HEK293 (cell line): ENCODE measurements at regions not wholly inside any gene's neighbourhood (a gene's known extent, or its start where the extent isn't known, plus 50 kb on each side); places are given as distances from the start of the nearest gene placed in this dataset.

Experiments
- CTCF ChIA-PET: fragments of 350-600 bp; formaldehyde crosslinking; extraction: SDS; loops from one replicate; lab custom pipeline; 2021; ENCODE audit warnings: antibody characterized with exemption; lab: Yijun Ruan, JAX
- POLR2A ChIA-PET: fragments of 300-600 bp; formaldehyde crosslinking; extraction: SDS; loops from one replicate; lab custom pipeline; 2020; ENCODE audit warnings: antibody characterized with exemption, inconsistent platforms; lab: Yijun Ruan, JAX
- H3K27ac ChIP-seq: fragments of 200-500 bp; sonication (Bioruptor generic); 2 replicates; pipeline ENCODE4 v1.5.1; 2014; ENCODE audit warnings: low read depth, low read length, control low read depth, inconsistent platforms; ENCODE audit errors: extremely low read depth
- H3K36me3 ChIP-seq, 2 experiments: fragments of 200-500 bp in 1 of 2; sonication (Bioruptor generic) in 1 of 2; 1 replicate in 1 of 2; 2 replicates in 1 of 2; pipeline ENCODE4 v1.5.1; 2014 to 2017; ENCODE audit warnings: inconsistent platforms in 2 of 2, low read length in 2 of 2; ENCODE audit not compliant: control insufficient read depth in 2 of 2, insufficient read depth in 1 of 2
- H3K4me1 ChIP-seq: fragments of 200-500 bp; sonication (Bioruptor generic); 2 replicates; pipeline ENCODE4 v1.5.1; 2014; ENCODE audit warnings: mild to moderate bottlenecking, low read length, inconsistent platforms; ENCODE audit not compliant: control insufficient read depth, insufficient read depth
- H3K4me3 ChIP-seq: 2 replicates; pipeline ENCODE4 v1.5.1; 2011; ENCODE audit warnings: low read depth, mild to moderate bottlenecking, control low read depth, low read length, moderate library complexity
- H3K9me3 ChIP-seq: fragments of 200-500 bp; sonication (Bioruptor generic); 2 replicates; pipeline ENCODE4 v1.5.1; 2014; ENCODE audit warnings: low read depth, low read length, inconsistent platforms; ENCODE audit not compliant: control insufficient read depth, insufficient read depth
- AEBP2 ChIP-seq: fragments of 450-650 bp; formaldehyde crosslinking; IDR thresholded peaks from 2 replicates; pipeline ENCODE4 v1.5.1; 2016; ENCODE audit warnings: missing biosample characterization, missing genetic modification characterization, borderline replicate concordance
- CTCF ChIP-seq: fragments of 450-650 bp; formaldehyde crosslinking; IDR thresholded peaks from 2 replicates; pipeline ENCODE4 v1.5.1; 2016; ENCODE audit warnings: missing biosample characterization, missing genetic modification characterization
- PRDM10 ChIP-seq: fragments of 450-650 bp; formaldehyde crosslinking; IDR thresholded peaks from 2 replicates; pipeline ENCODE4 v1.5.1; 2016; ENCODE audit warnings: missing biosample characterization, missing genetic modification characterization
- PRDM4 ChIP-seq: fragments of 450-650 bp; formaldehyde crosslinking; IDR thresholded peaks from 2 replicates; pipeline ENCODE4 v1.5.1; 2017; ENCODE audit warnings: missing biosample characterization, missing genetic modification characterization
- PRDM6 ChIP-seq: fragments of 450-650 bp; formaldehyde crosslinking; IDR thresholded peaks from 2 replicates; pipeline ENCODE4 v1.5.1; 2017; ENCODE audit warnings: missing biosample characterization, missing genetic modification characterization
- RBAK ChIP-seq: fragments of 450-650 bp; formaldehyde crosslinking; IDR thresholded peaks from 2 replicates; pipeline ENCODE4 v1.5.1; 2016; ENCODE audit warnings: missing biosample characterization, missing genetic modification characterization
- TCF7L2 ChIP-seq: IDR thresholded peaks from 2 replicates; pipeline ENCODE4 v1.6.1; 2011; ENCODE audit warnings: low read depth, mild to moderate bottlenecking, inconsistent platforms, low read length, moderate library complexity, borderline replicate concordance
- ZNF146 ChIP-seq: fragments of 450-650 bp; formaldehyde crosslinking; IDR thresholded peaks from 2 replicates; pipeline ENCODE4 v1.5.1; 2016; ENCODE audit warnings: missing biosample characterization, missing genetic modification characterization
- ZNF18 ChIP-seq: fragments of 450-650 bp; formaldehyde crosslinking; IDR thresholded peaks from 2 replicates; pipeline ENCODE4 v1.5.1; 2016; ENCODE audit warnings: missing biosample characterization, missing genetic modification characterization
- ZNF248 ChIP-seq: fragments of 450-650 bp; formaldehyde crosslinking; IDR thresholded peaks from 2 replicates; pipeline ENCODE4 v1.5.1; 2017; ENCODE audit warnings: missing biosample characterization, missing genetic modification characterization
- ZNF394 ChIP-seq: fragments of 450-650 bp; formaldehyde crosslinking; IDR thresholded peaks from 2 replicates; pipeline ENCODE4 v1.5.1; 2016; ENCODE audit warnings: missing biosample characterization, missing genetic modification characterization, mild to moderate bottlenecking, moderate library complexity, borderline replicate concordance
- ZNF449 ChIP-seq: fragments of 450-650 bp; formaldehyde crosslinking; IDR thresholded peaks from 2 replicates; pipeline ENCODE4 v1.5.1; 2017; ENCODE audit warnings: missing biosample characterization, mild to moderate bottlenecking, missing genetic modification characterization, moderate library complexity
- ZNF48 ChIP-seq: fragments of 450-650 bp; formaldehyde crosslinking; IDR thresholded peaks from 2 replicates; pipeline ENCODE4 v1.5.1; 2016; ENCODE audit warnings: missing biosample characterization, missing genetic modification characterization
- ZNF513 ChIP-seq: fragments of 450-650 bp; IDR thresholded peaks from 2 replicates; pipeline ENCODE4 v1.5.1; 2018; ENCODE audit warnings: missing biosample characterization, missing genetic modification characterization
- ZNF639 ChIP-seq: fragments of 450-650 bp; formaldehyde crosslinking; IDR thresholded peaks from 2 replicates; pipeline ENCODE4 v1.5.1; 2016; ENCODE audit warnings: missing biosample characterization, missing genetic modification characterization
- ZNF670 ChIP-seq: fragments of 450-650 bp; formaldehyde crosslinking; IDR thresholded peaks from 2 replicates; pipeline ENCODE4 v1.5.1; 2016; ENCODE audit warnings: missing biosample characterization, missing genetic modification characterization, low read depth
- ZSCAN16 ChIP-seq: fragments of 450-650 bp; formaldehyde crosslinking; IDR thresholded peaks from 2 replicates; pipeline ENCODE4 v1.5.1; 2016; ENCODE audit warnings: missing biosample characterization, missing genetic modification characterization

- TF ChIP-seq PRDM6 (no peak), PRDM4 (tag by site-specific recombination) (no peak), AEBP2 (tag by site-specific recombination) (no peak), ZNF394 (tag by site-specific recombination) (no peak), PRDM10 (tag by site-specific recombination) (no peak), ZNF48 (tag by site-specific recombination) (no peak), ZNF513 (tag by site-specific recombination) (no peak), CTCF (no peak), ZNF146 (no peak), ZNF670 (tag by site-specific recombination) (no peak)
Measured at GRCh38 chr4:122313006-122313646, 65.7 kb upstream of the ADAD1 start (continued).

GRCh38 chr4:122326908-122327307, 51.9 kb upstream of the ADAD1 start:
- H3K4me1 ChIP-seq: no peaks in the 10 kb centered on the region
- ChIA-PET POLR2A (no interaction called here), CTCF (no interaction called here)

More at GRCh38 chr4:122326908-122327307, 51.9 kb upstream of the ADAD1 start:
- H3K27ac ChIP-seq: no peak overlapping the region
- no peaks in the 10 kb centered on the region for H3K9me3 ChIP-seq
- TF ChIP-seq ZNF639 (tag by site-specific recombination) (no peak), ZNF449 (tag by site-specific recombination) (no peak), TCF7L2 (no peak), ZSCAN16 (tag by site-specific recombination) (no peak), ZNF248 (tag by site-specific recombination) (no peak), ZNF18 (tag by site-specific recombination) (no peak), RBAK (tag by site-specific recombination) (no peak)
- H3K4me3 ChIP-seq: no peak overlapping the region
- H3K36me3 ChIP-seq: peaks cover 0 to 26% of the 10 kb centered on the region in 2 experiments; a peak in 1 of 3 replicates
